Activated effector memory CD4-positive, alpha-beta T cell treated with Interleukin-2 at 50 U/mL for 16 hours (primary cell): ENCODE measurements at regions not wholly inside any gene's neighbourhood (a gene's known extent, or its start where the extent isn't known, plus 50 kb on each side); places are given as distances from the start of the nearest gene placed in this dataset.

ENCODE experiments used
- DNase-seq: peaks from one replicate; pipeline ENCODE4 v3.0.0-alpha.2; 2020

DNA sequence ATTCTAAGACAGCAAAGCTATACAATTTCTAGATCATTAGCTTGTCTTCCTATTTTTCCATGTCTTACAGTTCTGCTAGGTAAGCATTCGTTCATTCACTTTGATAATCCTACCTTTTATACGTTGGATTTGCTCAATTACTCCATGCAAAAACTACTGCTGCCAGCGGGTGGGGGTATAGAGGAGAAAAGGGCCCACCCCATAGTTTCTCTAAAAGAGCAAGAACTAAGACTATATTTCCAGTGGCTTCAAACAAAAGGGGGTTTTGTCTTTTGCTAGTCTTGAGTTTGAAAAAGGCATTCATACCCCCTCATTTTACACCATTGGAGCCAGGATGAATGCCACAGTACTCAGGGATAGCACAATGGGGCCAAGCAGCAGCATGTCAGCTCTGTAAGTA is 155.7 kb downstream of the WT1 start:
- DNase-seq = no peak

DNA sequence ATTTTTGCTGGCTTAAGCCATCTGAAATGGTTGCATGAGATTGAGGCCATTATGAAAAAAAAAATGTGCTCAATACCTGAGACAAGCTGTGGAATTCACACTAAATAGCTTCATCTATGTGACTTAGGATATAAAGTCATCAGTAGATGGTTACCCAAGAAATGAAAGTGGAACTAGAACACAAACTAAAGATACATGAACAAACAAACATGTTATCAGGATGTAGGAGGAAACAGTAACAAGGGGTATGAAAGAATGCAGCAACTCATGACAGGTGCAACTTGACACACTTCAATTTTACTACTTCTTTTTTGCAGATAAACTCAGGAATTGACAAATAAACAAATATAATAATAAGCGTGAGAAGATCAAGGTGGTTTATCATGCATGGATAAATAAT is 155.0 kb downstream of the WT1 start:
- no peak for DNase-seq

DNA sequence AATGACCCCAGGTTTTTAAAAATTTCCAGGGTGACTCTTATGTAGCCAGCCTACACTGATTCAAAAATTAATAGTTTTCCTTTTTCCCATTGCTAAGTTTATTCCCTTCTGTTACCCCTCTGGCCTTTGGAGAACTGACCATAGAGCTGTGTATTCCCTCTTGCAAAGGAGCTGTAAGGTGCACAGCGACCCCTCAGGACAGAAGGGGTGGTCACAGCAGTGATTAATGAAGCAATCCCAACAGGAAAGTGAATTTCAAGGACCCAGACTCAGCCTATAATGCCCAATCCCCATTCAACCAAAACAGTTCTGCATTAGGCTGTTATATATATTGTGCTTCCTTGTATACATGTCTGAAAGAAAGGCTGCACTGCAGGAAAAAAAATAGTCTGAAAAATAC is 147.1 kb downstream of the WT1 start:
- DNase-seq = no peak

DNA sequence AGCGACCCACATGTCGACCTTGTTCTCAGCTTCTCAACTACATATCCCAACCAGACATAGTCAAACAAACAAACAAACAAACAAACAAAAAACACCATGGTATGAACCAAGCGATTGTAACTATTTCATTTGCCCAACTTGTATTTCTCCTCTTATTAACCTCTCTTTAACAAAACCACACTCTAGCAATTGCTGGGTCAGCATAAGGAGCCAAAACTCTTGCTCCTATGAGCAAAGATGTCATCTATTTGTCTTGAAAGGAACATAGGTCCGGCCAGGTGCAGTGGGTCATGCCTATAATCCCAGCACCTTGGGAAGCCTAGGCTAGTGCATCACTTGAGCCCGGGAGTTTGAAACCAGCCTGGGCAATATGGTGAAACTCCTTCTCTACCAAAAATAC is 145.6 kb downstream of the WT1 start:
- no peak for DNase-seq

DNA sequence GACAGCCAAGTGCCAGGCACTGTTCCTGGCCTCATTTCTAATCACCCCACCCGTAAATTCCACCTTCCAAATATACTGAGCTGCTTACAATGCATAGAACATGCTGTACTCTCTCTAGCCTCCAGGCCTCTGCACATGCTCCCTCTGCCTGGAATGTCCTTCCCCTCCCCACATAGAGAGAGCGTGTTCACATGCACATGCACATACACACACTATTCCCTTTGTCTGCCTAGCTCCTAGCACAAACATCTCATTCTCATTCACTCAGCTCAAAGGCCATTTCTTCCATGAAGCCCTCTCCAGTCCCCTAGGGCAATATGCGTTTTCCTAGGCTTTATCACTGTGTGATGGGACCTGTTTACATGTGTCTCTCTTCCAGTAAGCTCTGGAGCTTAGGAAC is 144.6 kb downstream of the WT1 start:
- no peak for DNase-seq

DNA sequence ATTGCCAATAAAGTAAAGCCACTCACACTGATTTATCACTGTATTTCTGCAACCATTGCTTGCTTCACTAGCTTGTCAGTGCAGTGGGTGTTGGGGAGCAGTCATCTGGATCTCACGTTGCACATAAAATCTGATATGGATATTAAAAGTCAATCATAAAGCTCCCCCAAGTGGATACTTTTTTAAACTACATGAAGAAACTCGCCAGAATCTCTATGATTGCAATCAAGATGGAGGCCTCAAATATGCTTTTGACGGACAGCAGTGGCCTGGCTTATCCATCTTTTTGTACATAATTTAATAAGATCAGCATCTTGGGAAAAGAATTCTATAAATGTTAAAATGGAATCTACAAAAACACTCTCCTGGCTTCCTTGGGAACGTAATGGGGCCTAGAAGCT is 137.7 kb downstream of the WT1 start:
- DNase-seq = no peak

DNA sequence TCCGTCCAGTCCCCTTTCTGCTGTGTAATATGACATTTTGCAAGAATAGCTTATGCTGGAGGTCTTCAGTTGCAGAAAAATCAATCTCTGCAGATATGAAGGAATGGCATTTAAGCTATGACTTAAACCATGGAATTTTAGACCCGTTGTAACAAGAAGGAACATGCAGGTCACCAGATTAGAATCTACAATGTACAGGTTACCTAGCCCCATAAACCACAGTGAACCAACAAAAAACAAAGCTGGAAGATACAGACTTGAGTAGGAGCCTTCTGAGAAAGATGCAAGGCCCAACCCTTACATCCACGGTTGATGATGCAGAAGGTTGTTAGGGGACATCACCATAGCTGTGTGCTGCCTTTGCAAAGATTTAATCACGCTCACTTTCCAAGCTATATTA is 132.5 kb downstream of the WT1 start:
- DNase-seq = no peak

DNA sequence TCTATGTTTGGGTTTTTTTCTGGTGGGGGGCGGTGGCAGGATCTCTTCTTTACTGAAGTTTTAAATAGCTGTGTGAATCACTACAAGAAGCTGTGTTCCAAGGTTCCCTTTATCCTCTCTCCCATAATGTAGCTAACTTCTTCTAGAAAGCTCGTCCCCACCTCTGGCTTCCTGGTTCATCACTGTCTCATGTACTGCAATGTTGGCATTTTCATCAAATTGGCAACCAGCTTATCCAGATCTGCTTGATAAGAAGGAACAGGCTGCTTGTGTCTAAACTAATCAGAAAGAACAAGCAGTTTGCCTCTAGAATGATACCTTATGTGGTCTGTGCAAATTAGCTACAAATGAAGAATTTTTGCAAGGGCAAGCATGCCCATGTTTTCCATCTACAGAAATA is 130.8 kb downstream of the WT1 start:
- DNase-seq = no peak

DNA sequence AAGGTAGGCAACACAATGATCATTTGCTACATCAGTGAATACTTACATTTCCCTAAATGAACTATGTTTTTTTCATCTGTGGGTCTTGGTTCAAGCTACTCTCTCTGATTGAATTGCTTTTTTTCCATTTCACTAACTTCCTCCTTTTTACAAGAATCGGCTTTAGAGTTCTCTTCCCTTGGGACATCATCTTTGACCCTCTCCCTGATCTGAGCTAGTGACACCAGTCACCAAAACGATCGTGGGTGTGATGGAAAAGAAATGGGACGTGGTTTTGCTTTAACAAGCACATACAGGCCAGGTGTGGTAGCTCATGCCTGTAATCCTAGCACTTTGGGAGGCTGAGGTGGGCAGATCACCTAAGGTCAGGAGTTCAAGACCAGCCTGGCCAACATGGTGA is 129.9 kb downstream of the WT1 start:
- DNase-seq = no peak

DNA sequence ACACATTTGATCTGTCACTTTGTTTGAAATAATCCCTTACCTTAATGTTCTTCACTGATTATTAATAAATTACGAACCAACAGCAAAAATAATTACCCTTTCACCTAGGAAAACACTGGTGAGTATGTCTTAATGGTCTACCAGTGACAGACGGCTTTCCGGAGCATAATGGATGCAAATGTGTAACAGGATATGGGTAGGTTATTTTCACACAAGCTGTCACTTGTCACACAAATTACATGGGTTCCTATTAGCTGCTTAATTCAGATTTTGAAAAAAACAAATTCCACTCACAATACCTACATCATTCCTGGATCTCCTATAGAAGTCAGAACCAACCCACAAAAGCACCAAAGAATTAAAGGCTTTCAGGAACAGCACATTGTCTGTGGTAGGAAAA is 127.9 kb downstream of the WT1 start:
- no peak for DNase-seq

DNA sequence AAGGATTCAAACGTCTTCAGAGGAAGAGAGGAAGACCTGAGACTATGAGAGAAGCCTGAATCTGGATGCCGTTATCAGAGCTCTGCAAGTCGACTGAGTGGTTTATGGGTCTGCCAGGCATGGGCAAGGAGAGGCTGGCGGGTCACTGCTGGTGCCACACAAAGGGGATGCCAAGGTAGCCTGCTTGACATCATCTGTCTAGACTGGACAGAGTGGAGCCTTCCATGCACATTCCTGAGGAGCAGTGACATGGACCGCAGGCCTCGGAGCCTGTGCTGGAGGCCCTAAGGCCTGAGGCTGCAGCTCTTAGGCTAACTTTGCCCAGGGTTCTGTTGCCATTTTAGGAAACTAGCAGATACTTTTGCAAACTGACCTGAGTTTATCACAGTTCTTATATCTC is 127.4 kb downstream of the WT1 start:
- no peak for DNase-seq

DNA sequence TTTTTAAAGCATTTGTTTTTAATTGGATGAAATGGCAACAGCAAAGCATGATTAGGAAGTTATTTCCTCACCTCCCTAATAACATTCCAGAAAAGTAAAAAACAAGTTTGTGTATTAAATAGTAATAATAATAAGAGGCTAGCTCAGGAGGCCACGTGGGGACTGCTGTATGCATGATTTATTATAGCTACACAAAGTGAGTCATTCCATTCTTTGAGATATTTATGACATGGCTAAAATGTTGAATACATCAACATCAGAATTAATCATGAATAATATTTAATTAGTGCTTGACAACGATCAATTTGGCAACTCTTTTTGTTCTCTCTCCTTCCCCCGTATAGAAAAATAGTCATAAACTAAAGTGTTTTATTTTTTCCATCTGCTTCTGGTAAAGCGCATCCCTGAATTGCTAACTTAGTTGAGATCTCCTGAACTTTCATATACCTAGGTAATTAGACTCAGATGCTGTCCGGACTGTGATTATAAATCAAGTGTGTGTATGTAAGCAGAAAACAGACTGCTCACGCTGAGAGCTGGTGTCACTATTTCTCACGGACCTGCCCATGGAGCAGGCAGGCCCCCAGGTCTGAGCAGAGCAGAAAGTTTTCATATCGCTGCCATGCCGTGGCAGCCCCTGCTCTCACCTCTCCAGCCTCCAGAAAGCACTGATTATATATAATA is 125.7 kb downstream of the WT1 start:
- no peak for DNase-seq

DNA sequence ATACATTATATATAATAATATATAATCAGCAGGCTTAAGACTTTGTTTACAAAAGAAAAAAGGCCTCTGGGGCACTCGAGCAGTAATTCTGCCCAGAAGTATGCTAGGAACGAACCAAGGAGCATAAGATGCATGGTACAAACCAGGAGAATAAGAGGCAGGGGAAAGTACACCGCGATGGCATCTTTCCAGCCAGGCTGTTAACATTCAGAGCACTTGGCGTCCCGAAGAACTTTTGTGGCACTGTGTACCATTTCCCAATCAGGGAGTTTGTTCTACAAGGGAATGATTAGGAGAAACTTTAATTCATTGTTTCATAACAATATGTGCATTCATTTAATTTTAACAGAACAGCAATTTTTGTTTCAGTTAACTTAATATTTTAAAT is 125.1 kb downstream of the WT1 start:
- DNase-seq = no peak

DNA sequence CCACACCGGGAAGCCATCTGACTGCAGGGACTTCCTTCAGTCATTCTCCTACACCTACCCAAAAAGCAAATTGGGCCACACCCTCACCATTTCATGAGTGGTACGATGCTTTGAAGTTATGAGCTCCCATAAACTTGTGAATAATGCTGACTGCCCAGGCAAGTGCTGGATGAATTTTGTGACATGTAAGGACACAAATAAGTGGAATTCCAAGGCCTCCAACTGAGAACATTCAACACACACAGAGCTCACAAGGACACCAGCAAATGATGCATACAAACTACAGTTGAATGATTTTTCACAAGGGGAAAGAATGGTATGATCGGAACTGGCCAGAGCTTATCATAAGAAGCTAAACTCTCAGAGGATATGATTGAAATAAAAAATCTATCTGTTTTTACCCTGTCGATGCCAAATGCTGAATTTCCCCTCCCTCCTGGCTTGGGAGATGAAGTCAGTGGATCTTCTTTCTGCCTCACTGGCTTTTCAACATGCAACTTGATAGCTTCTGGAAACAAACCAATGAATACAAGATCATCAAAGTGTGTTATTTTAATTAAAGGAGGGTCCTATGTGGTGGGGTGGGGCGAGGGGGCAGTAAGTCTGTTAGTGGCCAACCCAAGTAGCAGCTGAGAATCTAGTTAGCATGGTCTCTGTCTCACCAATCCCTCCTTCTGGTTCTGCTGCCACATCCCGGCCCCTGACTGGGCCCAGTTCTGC is 123.8 kb downstream of the WT1 start:
- no peak for DNase-seq

DNA sequence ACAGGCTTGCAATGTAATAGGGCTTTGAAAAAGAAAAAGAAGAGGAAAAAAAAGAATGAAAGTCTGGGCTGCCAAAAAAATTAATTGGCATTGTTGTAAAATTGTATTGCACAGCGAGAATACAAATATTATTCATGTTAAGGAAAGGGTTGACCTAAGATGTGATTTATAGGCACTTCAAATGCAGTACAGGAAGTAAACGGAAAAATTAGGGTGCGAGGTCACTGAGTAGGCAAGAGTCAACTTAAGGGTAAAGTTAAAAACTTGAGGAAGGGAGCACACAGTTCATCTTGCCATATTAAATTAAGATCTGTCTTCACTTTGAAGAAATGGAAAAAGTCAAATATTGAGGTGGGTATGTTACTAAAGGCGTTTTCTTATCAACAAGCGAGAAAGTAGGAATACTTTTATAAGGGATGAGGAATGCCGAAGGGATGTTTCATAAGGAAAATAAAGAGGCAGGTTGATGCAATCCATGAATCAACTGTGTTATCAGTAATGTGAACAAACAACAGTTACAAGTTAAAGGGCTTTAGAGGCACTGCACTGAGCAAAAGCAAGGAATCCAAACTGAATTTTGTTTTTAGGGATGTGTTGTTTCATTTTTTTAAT is 123.0 kb downstream of the WT1 start:
- DNase-seq = no peak

DNA sequence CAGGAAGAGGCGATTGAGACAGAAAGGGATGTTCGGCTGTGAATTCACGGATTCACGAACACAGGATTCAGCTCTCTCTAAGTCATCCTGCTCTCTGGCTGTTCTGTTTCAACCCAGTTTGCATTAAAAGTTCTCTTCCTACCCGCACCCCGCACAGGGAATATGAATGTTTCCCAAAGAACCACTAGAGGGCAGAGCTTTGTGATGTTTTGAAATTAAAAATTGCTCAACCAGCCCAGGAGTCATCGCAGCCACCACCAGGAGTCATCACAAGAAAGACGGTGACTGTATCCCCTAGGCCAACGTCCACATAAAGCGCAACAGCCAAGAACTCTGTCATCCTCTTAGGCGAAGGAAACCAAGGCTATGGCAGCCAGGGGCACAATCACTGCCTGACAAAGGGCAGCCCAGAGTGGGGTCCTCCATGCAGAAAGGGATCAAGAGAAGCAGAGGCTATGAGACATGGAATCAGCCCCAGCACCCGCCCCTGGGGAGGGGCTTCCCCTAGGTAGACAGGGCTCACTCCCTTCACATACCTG is 122.4 kb downstream of the WT1 start:
- DNase-seq = no peak

DNA sequence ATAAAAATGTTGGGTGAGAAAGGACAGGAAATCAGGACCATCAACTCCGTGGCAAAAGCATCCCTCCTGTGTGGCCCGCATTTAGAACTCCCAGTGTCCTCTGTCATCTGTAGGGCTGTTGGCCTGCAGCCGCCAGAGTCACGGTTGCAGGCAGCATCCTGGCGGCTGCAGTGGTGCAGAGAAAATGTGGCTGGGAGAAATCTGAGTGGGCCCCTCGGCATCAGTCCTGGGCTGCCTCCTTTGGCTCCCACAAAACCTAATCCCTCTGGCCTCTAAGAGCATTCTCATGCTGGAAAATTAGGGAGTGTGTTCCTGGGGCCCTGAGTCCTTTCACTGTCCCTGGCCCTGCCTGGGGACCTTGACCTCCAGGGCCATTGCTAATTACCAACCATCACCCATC is 121.9 kb downstream of the WT1 start:
- no peak for DNase-seq

DNA sequence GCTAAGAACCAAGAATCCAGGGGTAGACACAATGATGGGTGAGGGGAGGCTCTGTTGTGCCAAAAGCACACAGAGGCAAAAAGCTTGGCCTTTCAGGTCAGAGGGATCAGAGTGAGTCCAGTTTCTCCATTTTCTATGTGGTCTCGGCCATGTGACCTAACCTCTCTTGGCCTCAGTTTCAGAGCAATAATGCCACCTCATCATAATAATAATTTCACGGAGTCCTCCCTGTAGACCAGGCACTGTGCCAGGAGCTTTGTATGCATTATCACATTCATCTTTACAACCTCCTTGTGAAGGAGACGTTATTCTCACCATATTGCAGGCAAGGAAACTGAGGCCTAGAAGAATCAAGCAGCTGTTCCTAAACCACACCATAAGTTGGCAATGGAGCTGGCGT is 120.2 kb downstream of the WT1 start:
- no peak for DNase-seq

DNA sequence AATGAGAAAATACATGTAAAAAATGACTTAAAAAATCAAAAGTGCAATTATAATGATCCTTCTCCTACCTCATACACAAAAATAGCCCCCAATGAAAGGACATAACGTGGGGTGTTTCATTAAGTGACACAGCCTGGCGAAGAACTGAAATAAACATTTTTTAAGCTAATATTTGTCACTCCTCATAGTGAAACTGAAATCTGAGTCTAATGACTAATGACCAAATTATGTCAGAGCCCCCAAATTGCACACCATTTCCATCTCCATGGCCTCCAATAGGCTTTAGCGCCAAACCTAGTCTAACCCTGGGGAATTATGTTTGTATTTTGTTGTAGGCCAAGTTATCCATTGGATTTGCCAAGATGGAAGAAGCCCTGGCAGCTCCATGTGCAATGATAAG is 119.1 kb downstream of the WT1 start:
- no peak for DNase-seq

DNA sequence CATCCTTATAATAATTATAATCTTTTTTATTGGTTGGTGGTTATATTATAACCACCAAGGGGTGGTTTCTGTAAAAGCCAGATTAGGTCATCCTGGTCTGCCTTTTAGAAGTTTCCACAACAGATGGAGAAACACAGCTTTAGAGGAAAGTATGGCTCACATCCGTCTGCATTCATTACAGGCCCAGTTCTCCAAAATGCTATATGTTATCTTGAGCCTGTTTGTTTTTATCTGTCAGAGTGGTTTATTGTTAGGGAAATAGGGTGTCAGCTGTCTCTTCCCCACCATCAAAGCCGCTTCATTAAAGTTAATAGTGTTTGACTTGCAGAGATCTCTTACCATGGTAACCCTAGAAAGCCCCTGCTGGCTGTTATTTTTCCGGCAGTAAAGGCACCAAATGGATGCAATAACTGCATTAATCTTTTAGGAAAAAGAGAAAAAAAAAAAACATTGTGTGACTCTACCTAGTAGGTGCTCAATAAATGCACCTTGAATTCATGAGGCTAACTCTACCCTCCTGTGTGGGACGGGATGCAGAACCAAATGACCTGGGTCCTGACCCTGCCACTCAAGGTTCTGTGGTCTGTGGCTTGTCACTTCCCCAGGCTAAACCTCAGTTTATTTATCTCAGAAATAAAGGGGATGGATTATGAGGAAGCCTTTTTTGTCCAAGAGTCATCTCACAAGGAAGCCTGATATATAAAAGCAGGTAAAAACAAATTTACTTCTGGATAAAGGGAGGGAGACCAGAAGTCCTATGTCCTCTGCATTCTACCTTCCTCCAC is 118.3 kb downstream of the WT1 start:
- DNase-seq = no peak

DNA sequence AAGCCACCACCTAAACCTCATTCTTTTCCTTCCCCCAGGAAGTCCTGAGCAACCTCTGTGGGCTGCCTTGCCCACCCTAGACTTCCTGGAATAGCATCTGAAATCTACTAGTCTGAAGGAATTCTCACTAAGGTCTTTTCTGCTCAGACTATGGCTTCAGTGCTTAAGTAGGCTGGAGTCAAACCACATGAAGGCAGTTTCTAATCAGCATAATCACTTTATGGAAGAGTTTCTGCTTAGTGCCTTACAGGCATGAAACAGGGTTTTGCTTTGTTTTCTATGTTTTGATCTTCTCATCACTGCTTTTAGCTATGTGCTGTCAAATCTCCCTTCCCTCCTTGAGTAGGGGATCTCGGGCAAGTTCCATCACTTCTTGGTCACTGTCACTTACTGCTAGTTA is 117.7 kb downstream of the WT1 start:
- DNase-seq = no peak

DNA sequence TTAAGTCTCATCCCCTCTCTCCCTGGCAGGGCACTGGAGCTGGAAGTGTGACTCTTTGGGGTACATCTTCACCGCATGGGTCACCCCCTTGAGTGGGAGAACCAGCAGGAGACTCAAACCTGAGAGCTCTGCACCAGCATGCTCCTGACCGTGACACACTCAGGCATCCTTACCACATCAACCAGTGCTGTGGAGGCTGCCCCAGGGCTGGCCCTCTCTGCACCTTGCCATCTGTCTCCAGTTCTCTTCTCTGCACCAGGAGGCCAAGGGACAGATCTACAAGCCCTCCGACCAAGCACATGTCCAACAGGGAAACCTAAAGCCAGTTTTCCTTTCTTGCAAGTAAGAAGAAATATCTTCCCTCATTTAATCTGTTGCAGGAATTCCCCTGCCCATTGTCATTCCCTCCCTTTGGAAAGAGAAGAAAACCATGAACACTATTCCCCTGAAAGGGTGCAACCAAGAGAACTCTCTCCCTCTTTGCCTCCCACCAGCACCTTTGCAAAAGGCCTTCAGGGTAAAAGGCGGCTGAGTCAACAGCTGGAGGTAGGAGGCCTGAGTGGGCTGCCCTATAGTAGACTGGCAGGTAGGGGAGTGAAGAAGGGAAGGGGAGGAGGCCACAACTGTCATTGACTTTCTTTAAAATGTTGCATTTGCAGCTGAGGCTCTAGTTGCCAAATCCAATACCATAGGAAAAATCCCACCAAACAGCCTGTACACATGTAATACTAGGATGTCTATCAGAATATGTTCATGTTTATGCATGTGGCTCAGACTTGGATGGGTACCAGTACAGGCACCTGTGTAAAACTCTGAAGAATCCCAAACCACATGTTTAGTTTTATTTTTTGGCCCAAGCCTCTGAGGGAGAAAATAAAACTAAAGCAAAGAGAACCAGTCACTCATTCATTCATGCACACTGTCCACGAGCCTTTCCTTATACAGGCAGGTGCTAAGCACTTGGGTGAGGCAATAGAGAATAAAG is 117.0 kb downstream of the WT1 start:
- no peak for DNase-seq

DNA sequence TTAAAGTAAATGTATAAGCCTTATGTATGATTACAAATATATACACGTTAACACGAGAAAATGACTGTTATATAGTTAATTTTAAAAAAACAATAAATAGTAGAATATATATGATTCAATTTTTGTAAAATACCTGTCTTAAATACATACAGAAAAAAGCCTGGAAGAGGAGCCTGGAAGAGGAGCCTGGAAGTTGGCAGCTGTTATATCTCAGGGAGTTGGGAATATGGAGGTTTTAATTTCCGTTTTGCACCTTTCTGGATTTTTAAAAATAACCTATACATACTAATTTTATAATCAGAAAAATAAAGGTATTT is 111.6 kb downstream of the WT1 start:
- DNase-seq = no peak
